ENCODE measurements at regions not wholly inside any gene's neighbourhood (a gene's known extent, or its start where the extent isn't known, plus 50 kb on each side); places are given as distances from the start of the nearest gene placed in this dataset.

- TF ChIP-seq CTCF (IDR thresholded peaks at IDR 0.05) = no peak
These were observed 579.6 kb upstream of the CDH5 start for GRCh38 chr16:65786916-65787315.

GRCh38 chr16:65783709-65784474 is 582.6 kb upstream of the CDH5 start:
- no peak for TF ChIP-seq CTCF (IDR thresholded peaks at IDR 0.05)

- TF ChIP-seq CTCF (IDR thresholded peaks at IDR 0.05) = no peak
These were observed 583.6 kb upstream of the CDH5 start for GRCh38 chr16:65782611-65783600.

- no peak for TF ChIP-seq CTCF (IDR thresholded peaks at IDR 0.05)
These were observed 584.6 kb upstream of the CDH5 start for GRCh38 chr16:65781855-65782254.

GRCh38 chr16:65781363-65781762 is 585.1 kb upstream of the CDH5 start:
- no peak for TF ChIP-seq CTCF (IDR thresholded peaks at IDR 0.05)

- no peak for TF ChIP-seq CTCF (IDR thresholded peaks at IDR 0.05)
These were observed 587.3 kb upstream of the CDH5 start for GRCh38 chr16:65779201-65779600.

GRCh38 chr16:65776639-65777183 is 589.8 kb upstream of the CDH5 start:
- no peak for TF ChIP-seq CTCF (IDR thresholded peaks at IDR 0.05)
